Aorta (tissue), 5 donors: ENCODE measurements at regions not wholly inside any gene's neighbourhood (a gene's known extent, or its start where the extent isn't known, plus 50 kb on each side); places are given as distances from the start of the nearest gene placed in this dataset.
A peak's percentile ranks its signal among the peaks of the same experiment; 100 is the strongest.
"Not testable (repeated sequence)": the region's sequence is repeated elsewhere in the genome, so short reads cannot be mapped to it uniquely, and the experiment has no call there.

Source experiments
- ATAC-seq: fragments of 200-7000 bp; cut with Tn5 transposase; one replicate; pipeline ENCODE4 v1.9.1; 2022; ENCODE audit warnings: moderate library complexity; ENCODE audit not compliant: low FRiP score
- DNase-seq, 2 donors: peaks; one replicate each; pipeline ENCODE4 v3.0.0-alpha.2; 2020
- H3K27ac ChIP-seq, 2 donors: one replicate each; pipeline ENCODE4 v1.5.1; 2013; ENCODE audit warnings: low read length in 2 of 2, mild to moderate bottlenecking in 2 of 2, moderate library complexity in 2 of 2, control low read depth in 1 of 2, inconsistent platforms in 1 of 2, low read depth in 1 of 2
- H3K27me3 ChIP-seq, 2 donors: one replicate each; pipeline ENCODE4 v1.6.1; 2013; ENCODE audit warnings: control low read depth in 1 of 2, low read length in 1 of 2, mild to moderate bottlenecking in 1 of 2, moderate library complexity in 1 of 2; ENCODE audit not compliant: insufficient read depth in 2 of 2, control insufficient read depth in 1 of 2
- H3K36me3 ChIP-seq, 2 donors: one replicate each; pipeline ENCODE4 v1.6.1; 2013; ENCODE audit warnings: control low read depth in 1 of 2, low read length in 1 of 2, mild to moderate bottlenecking in 1 of 2; ENCODE audit not compliant: insufficient read depth in 2 of 2, control insufficient read depth in 1 of 2
- H3K4me1 ChIP-seq, 2 donors: one replicate each; pipeline ENCODE4 v1.6.1; 2013; ENCODE audit warnings: low read length in 2 of 2, control low read depth in 1 of 2, mild to moderate bottlenecking in 1 of 2, moderate library complexity in 1 of 2; ENCODE audit not compliant: insufficient read depth in 2 of 2, control insufficient read depth in 1 of 2
- H3K4me3 ChIP-seq, 2 donors: one replicate each; pipeline ENCODE4 v1.5.1; 2013; ENCODE audit warnings: low read length in 2 of 2, control low read depth in 1 of 2, mild to moderate bottlenecking in 1 of 2
- H3K9me3 ChIP-seq: one replicate; pipeline ENCODE4 v1.6.1; 2013; ENCODE audit warnings: mild to moderate bottlenecking, low read length; ENCODE audit not compliant: control insufficient read depth
- WGBS, 2 donors: extraction: QIAGEN DNeasy Blood & Tissue Kit; methylation state at CpG; one replicate each; pipeline ENCODE4 v1.1.7; 2013; 5-methylcytosine and 5-hydroxymethylcytosine counted together
- intact Hi-C, 2 donors: fragments of 100-400 bp; cut with DNase I; formaldehyde crosslinking; loops; one replicate each; pipeline versions ENCODE4 v1.14.2 to v1.15.0; 2022
- donor health status: healthy with polysubstance abuse.
- donor health status: Bipolar disorder and iron deficiency.
- donor health status: DM: no; HTN: no; CAD: no.
- donor health status: DM: no; HTN: no; CAD: no.
- donor health status: DM: yes; HTN: yes; CAD: no.

DNA sequence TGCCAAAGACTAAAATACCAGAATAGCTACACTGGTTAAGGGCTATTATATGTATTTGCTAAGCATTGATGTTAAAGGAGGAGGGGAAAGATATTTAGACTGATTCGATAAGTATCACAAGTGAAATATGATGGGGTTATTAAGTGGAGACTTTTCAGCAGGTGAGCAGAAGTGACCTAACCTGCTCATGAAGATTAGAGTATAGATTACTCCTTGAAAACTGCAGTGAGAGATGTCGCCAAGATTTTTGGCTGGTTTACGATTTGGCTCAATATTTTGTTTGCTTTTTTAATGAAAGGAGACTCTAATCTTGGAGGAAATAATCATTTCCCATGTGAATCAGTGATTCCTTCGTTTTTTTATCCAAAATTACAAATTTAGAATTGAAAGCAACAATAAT is 1279.5 kb upstream of the TENM4 start:
- no peak for ATAC-seq
- 70 to 74% methylated on average over 4 of the region's 4 CpGs for WGBS, 2 donors
- Histone ChIP-seq H3K9me3 (no peaks in the 10 kb centered on the region), H3K27ac (no peak overlapping the region), H3K36me3 (no peaks in the 10 kb centered on the region), H3K4me1 (no peaks in the 10 kb centered on the region), H3K4me3 (no peak overlapping the region), H3K27me3 (no peaks in the 10 kb centered on the region)
- intact Hi-C loops = no loop called here
- DNase-seq = no peak

DNA sequence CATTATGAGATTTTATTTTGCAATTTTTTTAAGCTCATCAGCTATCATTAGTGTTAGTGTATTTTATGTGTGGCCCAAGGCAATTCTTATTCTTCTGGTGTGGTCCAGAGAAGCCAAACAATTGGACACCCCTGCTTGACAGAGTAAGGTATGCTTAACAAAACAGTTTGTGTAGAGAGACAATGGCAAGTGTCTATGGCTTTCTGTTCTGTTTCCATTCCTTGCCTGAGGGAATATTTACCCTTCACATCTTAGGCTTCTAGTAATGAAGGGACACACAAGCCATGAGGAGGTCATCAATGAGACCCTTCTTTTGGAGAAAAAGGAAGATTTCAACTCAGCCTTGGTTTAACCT is 1278.4 kb upstream of the TENM4 start:
- no peaks in the 10 kb centered on the region for H3K9me3 ChIP-seq
- H3K4me1 ChIP-seq = no peaks in the 10 kb centered on the region
- intact Hi-C loops = no loop called here
- ATAC-seq = no peak
- no peak overlapping the region for H3K27ac ChIP-seq
- H3K4me3 ChIP-seq = no peak overlapping the region
- no peak for DNase-seq
- no peaks in the 10 kb centered on the region for H3K36me3 ChIP-seq
- H3K27me3 ChIP-seq = no peaks in the 10 kb centered on the region

DNA sequence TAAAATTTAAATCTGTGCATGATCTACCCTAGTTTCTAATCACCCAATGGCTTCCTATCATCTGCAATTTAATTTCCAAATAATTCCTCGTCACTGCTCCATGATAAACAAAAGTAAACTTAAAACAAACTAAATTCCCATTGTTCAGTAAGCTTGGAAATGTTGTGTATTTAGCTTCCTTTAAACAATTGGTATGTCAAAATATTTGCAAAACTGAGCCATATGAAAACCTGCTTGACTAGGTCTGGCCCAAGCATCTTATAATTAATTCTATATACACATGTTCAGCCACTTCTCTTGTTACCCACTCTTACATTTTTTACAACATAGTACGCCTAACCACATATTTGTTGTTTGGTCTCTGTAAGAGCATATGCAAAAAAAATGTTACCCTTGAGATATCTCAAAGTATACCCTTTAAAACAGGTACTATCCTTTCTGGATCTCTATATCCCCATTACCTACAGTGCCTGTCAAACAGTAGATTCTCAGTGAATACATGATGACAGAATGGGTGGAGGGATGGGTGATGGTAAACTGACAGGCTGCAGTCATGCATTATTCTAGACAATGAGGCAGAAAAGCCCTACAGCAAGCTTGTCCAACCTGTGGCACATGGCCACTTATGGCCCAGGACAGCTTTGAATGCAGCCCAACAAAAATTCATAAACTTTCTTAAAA is 1277.9 kb upstream of the TENM4 start:
- intact Hi-C loops = no loop called here
- H3K27ac ChIP-seq = no peak overlapping the region

DNA sequence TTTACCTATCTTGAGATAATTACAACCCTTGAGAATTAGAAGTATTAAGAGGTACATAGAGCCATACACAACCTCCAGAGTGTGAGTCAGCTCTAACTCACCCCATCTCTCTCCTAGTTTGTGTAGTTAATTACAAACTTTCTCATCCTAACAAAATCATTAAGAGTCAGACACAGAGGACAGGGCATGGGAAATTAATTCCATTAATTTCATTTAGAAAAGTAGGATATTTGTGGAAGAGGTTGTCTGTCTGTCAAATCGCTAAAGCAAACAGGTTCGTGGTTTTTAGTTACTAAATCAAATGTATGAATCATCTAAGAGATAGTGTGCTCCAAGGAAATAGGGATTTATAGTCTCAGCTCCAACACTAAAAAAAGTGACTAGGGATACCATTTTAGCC is 1261.4 kb upstream of the TENM4 start:
- 60 to 64% methylated on average over 2 of the region's 2 CpGs for WGBS, 2 donors
- Histone ChIP-seq H3K27ac (no peak overlapping the region), H3K4me3 (no peak overlapping the region), H3K9me3 (no peaks in the 10 kb centered on the region), H3K36me3 (no peaks in the 10 kb centered on the region), H3K27me3 (no peaks in the 10 kb centered on the region), H3K4me1 (no peaks in the 10 kb centered on the region)
- DNase-seq (no peak), ATAC-seq (no peak)
- intact Hi-C loops = no loop called here

More for the DNA sequence above, 1277.9 kb upstream of the TENM4 start:
- no peak for ATAC-seq
- Histone ChIP-seq H3K36me3 (no peaks in the 10 kb centered on the region), H3K27me3 (no peaks in the 10 kb centered on the region), H3K9me3 (no peaks in the 10 kb centered on the region), H3K4me1 (no peaks in the 10 kb centered on the region), H3K4me3 (no peak overlapping the region)
- 87 to 92% methylated on average over 2 of the region's 2 CpGs for WGBS, 2 donors
- no peak for DNase-seq

DNA sequence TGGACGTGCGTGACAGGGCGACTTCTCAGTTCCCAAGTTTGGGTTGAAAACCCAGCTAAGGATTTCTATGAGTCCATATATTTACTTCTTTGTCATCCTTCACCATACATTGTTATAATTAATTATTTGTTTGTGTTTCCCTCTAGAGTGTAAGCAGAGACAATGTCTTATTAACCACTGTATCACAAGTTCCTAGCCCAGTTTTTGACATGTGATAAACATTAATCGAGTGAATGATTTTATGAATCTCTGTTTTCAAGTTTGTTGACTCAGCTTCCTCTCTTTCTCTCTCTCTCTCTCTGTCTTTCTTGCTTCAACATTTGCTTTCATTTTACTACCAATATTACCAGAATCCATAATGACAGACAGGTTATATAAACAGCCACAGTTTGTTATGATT is 1259.6 kb upstream of the TENM4 start:
- no peak for DNase-seq
- no peaks in the 10 kb centered on the region for H3K9me3 ChIP-seq
- H3K27me3 ChIP-seq = no peaks in the 10 kb centered on the region
- H3K36me3 ChIP-seq = no peaks in the 10 kb centered on the region
- WGBS, 2 donors = 96% methylated on average over 4 of the region's 4 CpGs
- H3K4me1 ChIP-seq = no peaks in the 10 kb centered on the region
- H3K4me3 ChIP-seq = no peak overlapping the region
- no peak for ATAC-seq
- H3K27ac ChIP-seq = no peak overlapping the region
- intact Hi-C loops = no loop called here

DNA sequence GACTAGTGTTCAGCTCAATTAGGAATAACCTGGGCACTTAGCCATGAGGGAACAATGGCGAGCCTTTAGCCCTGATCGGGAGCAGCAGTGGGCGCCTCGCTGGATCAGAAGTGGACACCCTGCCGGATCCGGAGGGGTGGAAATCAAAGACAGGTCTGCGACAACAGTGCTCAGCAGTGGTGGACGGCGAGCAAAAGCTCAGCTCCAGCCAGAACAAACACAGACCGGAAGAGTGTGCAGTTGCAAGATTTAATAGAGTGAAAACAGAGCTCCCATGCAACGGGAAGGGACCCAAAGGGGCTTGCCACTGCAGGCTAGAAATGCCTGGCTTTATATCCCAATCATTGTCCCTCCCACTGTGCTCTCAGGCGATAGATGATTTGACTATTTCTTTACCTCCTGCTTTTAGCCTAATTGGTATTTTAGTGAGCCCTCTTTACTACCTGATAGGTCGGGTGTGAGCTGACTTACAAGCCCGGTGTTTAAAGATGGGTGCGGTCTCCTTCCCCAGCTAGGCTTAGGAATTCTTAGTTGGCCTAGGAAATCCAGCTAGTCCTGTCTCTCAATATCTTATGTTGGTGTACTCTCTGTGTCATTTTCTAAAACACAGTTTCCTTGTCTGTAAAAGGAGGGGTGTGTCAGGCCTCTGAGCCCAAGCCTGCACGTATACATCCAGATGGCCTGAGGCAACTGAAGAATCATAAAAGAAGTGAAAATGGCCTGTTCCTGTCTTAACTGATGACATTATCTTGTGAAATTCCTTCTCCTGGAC is 1258.8 kb upstream of the TENM4 start:
- H3K36me3 ChIP-seq, H3K4me1 ChIP-seq, intact Hi-C loops, H3K4me3 ChIP-seq, H3K27ac ChIP-seq, H3K9me3 ChIP-seq, H3K27me3 ChIP-seq, ATAC-seq: not testable (repeated sequence)
- WGBS, 2 donors = 18 to 24% methylated on average over 16 of the region's 16 CpGs
- peak in 1 of 2 donors; percentile 60 for DNase-seq

DNA sequence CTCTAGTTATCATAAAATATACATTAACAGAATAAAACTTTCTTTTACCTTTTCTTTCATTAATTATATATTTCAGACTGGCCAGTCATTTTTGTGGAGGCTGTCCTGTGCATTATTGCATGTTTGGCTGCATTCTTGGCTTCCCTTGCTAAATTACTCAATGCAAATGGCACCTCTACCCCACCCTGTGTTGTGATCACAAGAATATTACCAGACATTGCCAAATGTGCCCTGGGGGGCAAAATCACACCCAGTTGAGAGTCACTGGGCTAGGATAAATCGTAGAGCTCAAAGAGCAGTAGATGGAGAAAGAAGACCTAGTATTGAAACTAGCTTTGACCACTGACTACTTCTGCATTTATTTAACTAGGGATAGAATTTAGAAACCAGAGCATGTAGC is 1257.8 kb upstream of the TENM4 start:
- H3K4me3 ChIP-seq = no peak overlapping the region
- no peaks in the 10 kb centered on the region for H3K36me3 ChIP-seq
- no peak overlapping the region for H3K27ac ChIP-seq
- WGBS, 2 donors = 94 to 96% methylated on average over 1 of the region's 1 CpG
- no peaks in the 10 kb centered on the region for H3K27me3 ChIP-seq
- H3K9me3 ChIP-seq = no peaks in the 10 kb centered on the region
- DNase-seq (no peak), ATAC-seq (no peak)
- H3K4me1 ChIP-seq = no peaks in the 10 kb centered on the region
- intact Hi-C loops = no loop called here

DNA sequence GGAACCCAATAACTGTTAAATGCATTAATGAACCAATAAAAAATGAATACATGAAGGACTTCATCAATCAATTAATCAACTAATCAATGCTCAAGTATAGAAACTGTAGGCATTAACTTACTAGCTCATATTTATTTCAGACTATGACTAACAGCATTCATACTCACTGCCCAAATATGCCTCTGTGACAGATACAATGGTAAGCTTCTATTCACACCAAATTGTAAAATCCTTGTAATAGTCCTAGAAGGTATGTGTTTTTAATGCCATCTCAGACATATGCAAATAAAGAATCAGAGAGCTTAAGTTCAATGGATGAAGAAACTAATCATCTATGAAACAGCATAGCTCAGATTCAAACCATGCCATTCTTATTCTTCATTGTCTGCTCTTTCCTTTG is 1253.6 kb upstream of the TENM4 start:
- Histone ChIP-seq H3K4me1 (no peaks in the 10 kb centered on the region), H3K27ac (no peak overlapping the region), H3K36me3 (no peaks in the 10 kb centered on the region), H3K27me3 (no peaks in the 10 kb centered on the region), H3K4me3 (no peak overlapping the region), H3K9me3 (no peaks in the 10 kb centered on the region)
- ATAC-seq (no peak), DNase-seq (no peak)
- intact Hi-C loops = no loop called here

DNA sequence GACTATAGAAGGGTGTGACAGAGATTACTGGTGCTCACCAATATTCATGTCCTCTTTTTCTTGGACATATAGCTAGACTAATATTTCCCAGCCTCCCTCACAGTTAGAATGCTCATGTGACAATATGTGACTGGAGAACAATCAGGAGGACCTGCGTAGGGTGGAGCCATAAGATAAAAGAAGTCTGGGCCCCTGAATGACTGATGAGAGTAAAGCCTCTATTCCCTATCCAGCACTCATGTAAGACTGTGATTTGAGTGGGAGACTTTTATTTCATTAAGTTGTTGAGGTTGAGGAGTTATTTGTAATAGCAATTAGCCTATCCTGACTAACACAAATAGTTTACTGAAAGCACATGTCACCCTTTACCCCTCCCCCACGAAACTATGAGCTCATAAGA is 1247.1 kb upstream of the TENM4 start:
- ATAC-seq (no peak), DNase-seq (no peak)
- 85 to 87% methylated on average over 2 of the region's 2 CpGs for WGBS, 2 donors
- intact Hi-C loops = no loop called here
- Histone ChIP-seq H3K4me3 (no peak overlapping the region), H3K4me1 (no peaks in the 10 kb centered on the region), H3K27me3 (no peaks in the 10 kb centered on the region), H3K9me3 (no peaks in the 10 kb centered on the region), H3K27ac (no peak overlapping the region), H3K36me3 (no peaks in the 10 kb centered on the region)
